Activated CD4-positive, alpha-beta T cell treated with anti-CD3 and anti-CD28 coated beads for 48 hours (primary cell): ENCODE measurements at regions not wholly inside any gene's neighbourhood (a gene's known extent, or its start where the extent isn't known, plus 50 kb on each side); places are given as distances from the start of the nearest gene placed in this dataset.

ENCODE experiments used
- DNase-seq: peaks from one replicate; pipeline ENCODE4 v3.0.0-alpha.2; 2020

DNA sequence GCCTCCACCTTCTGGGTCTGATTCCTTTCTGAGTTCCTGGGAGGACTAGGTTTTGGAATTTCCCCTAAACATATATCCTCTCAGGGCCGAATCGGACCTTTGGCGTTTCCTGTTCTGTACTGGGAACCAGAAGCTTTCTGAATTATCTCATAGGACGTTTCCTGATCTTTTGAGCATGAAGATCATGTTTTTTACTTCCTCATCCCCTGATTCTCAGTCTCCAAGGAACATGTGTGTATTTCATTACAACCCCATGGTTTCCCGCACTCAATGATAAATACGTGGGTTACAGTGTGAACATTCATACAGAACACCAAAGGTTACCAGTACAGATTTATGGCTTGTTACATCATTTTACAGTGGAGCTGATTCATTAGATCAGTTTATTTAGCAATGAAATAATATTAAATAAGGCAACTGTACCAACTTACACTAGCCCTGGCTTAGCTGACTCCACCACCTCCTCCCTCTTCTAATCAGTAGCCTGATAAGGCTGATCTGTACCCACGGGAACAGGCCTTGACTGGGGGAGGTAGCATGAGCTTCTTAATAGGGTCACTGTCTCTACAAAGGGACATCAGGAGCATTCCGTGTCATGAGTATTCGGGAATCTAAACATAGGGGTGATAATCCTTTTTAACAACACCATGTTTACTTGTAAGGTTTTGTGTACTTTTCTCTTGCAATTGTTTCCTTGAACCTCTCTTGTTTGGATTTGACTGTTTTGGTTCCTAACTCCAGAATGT is 57.8 kb upstream of the ERRFI1 start:
- DNase-seq = no peak

DNA sequence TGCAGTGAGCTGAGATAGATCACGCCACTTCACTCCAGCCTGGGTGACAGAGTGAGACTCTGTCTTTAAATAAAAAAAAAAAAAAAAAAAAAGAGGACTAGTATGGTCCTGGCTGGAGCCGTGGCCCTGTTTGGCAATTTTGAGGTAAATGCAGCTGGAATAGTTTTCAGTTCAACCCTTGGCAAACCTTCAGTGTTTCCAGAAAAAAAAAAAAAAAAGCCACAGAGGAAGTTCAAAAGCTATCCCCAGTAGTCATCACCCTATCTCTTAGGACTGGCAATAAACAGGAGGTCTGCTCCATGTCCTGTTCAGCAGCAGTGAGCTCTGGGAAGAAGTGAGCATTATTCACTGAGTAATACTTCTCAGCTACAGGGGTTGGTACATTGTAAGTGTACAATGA is 56.8 kb upstream of the ERRFI1 start:
- DNase-seq = no peak

GRCh38 chr1:8078176-8078671 is 52.1 kb upstream of the ERRFI1 start:
- DNase-seq = peak; percentile 15

DNA sequence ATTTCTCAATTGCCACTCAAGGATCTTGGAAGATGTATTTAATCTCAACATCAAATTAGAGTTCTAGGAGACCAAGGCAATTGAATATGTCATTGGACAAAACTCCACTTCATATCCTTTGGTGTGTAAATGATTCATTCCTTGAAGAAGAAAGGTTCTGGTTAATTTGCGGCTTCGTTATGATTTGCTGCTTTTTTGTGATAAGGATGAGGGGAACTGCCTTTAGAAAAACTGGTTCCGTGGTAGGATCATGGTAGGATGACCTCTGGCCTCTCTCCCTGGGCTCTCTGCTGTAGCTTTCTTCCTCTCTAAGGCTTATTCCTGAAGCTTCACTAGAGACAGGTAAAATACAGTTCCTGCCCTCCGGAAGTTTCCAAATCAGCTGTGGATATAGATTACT is 51.5 kb upstream of the ERRFI1 start:
- no peak for DNase-seq

GRCh38 chr1:8077120-8077573 is 51.0 kb upstream of the ERRFI1 start:
- DNase-seq = no peak

GRCh38 chr1:8076176-8076575 is 50.1 kb upstream of the ERRFI1 start:
- no peak for DNase-seq
